Activated B cell treated with CpG ODN at 0.5 μM for 24 hours (primary cell): ENCODE measurements at regions not wholly inside any gene's neighbourhood (a gene's known extent, or its start where the extent isn't known, plus 50 kb on each side); places are given as distances from the start of the nearest gene placed in this dataset.

Source experiments
- ATAC-seq: fragments of 200-7000 bp; cut with Tn5 transposase; one replicate; pipeline ENCODE4 v1.10.0; 2021; ENCODE audit warnings: low read depth, mild to moderate bottlenecking, moderate library complexity
- CTCF ChIA-PET: fragments of 350-600 bp; sonication (Branson Sonifier 250); formaldehyde crosslinking; loops from one replicate; lab custom pipeline; 2021; ENCODE audit warnings: antibody characterized with exemption; lab: Charles Lee
- POLR2A ChIA-PET: fragments of 350-600 bp; sonication (Branson Sonifier 250); formaldehyde crosslinking; loops from one replicate; lab custom pipeline; 2021; ENCODE audit warnings: antibody characterized with exemption; lab: Charles Lee
- DNase-seq: peaks from one replicate; pipeline ENCODE4 v3.0.0; 2022
- H3K27ac Mint-ChIP-seq: one replicate; pipeline ENCODE4 v1.8.0; 2020; ENCODE audit warnings: mixed read lengths
- H3K27me3 Mint-ChIP-seq: one replicate; pipeline ENCODE4 v1.8.0; 2021; ENCODE audit warnings: mixed read lengths
- H3K36me3 Mint-ChIP-seq: one replicate; pipeline ENCODE4 v1.8.0; 2021; ENCODE audit warnings: low read depth, mixed read lengths
- H3K4me1 Mint-ChIP-seq: one replicate; pipeline ENCODE4 v1.8.0; 2021; ENCODE audit warnings: mixed read lengths
- H3K4me3 Mint-ChIP-seq: one replicate; pipeline ENCODE4 v1.8.0; 2020; ENCODE audit warnings: mild to moderate bottlenecking, mixed read lengths
- H3K9me3 Mint-ChIP-seq: one replicate; pipeline ENCODE4 v1.8.0; 2020; ENCODE audit warnings: mixed read lengths
- intact Hi-C: fragments of 100-400 bp; cut with micrococcal nuclease; formaldehyde crosslinking; loops from one replicate; pipeline ENCODE4 v1.15.1; 2024
- TF ChIP-seq, protein P1 (sequence below): fragments of 200-600 bp; IDR thresholded peaks from one replicate; pipeline ENCODE4 v1.8.0; 2022; ENCODE audit warnings: antibody characterized with exemption, mild to moderate bottlenecking

DNA sequence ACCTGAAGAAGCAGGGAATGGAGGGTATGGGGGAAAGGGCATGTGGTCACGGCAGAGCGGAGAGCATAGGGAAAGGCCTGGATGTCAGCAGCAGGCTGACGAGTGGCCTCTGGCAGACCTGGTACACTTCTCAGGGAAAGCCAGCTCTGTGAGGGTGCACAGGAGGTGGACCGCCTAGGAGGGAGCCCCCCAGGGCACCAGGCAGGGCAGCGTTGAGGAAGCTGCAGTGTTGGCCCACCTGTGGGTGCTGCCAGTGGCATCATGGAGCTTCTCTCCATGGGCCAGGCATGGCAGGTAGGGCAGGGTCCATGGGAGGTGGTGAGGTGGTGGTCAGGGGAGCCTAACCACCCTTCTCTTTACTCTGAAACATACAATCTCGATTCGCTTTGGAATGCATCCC, 143.0 kb upstream of the PITX1 start:
- intact Hi-C loops = no loop called here

DNA sequence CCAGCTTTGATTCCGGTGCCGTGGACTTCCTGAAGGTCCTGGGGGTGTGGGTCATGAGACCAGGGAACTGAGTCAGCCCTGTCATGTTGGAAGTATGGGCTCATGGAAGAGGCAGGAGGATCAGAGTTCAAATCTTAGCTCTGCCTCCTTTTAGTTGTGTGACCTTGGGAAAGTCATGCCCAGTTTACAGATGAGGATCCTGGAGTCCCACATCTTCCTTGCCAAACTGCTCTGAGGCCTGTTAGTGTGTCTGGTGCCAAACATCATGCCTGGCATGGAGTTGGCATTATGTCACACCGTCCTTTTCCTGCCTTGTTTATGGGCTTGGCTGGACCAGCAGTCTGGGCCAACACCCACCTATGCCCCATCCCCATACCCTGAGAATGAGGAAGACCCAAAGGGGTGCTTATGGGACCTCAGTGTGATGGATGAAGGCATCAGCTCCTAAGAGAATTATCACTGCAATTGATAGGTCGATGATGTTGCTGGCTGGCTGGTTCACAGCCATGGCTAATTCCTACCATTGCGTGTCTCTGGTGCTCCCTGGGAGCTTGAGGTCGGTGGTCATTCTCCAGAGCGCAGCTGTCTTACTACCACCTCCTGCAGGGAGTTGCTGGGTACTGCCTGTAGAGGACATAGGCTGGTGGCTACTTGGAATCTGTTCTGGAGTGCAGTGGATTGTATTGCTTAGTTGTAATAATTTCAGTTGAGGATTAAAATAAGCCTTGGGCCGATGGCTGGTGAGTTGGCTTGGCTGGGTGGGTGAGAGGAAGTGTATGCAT, 140.5 kb upstream of the PITX1 start:
- CTCF ChIA-PET = no interaction called here
- POLR2A ChIA-PET = no interaction called here
- Mint-ChIP-seq H3K27ac (no peak overlapping the region), H3K27me3 (peaks cover 35% of the 10 kb centered on the region), H3K9me3 (no peaks in the 10 kb centered on the region), H3K36me3 (no peaks in the 10 kb centered on the region), H3K4me3 (no peak overlapping the region), H3K4me1 (no peaks in the 10 kb centered on the region)
- intact Hi-C loops = no loop called here
- DNase-seq (no peak), ATAC-seq (no peak)
- TF ChIP-seq, protein P1, sequence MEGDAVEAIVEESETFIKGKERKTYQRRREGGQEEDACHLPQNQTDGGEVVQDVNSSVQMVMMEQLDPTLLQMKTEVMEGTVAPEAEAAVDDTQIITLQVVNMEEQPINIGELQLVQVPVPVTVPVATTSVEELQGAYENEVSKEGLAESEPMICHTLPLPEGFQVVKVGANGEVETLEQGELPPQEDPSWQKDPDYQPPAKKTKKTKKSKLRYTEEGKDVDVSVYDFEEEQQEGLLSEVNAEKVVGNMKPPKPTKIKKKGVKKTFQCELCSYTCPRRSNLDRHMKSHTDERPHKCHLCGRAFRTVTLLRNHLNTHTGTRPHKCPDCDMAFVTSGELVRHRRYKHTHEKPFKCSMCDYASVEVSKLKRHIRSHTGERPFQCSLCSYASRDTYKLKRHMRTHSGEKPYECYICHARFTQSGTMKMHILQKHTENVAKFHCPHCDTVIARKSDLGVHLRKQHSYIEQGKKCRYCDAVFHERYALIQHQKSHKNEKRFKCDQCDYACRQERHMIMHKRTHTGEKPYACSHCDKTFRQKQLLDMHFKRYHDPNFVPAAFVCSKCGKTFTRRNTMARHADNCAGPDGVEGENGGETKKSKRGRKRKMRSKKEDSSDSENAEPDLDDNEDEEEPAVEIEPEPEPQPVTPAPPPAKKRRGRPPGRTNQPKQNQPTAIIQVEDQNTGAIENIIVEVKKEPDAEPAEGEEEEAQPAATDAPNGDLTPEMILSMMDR = no peak

More for the DNA sequence above, 143.0 kb upstream of the PITX1 start:
- TF ChIP-seq, protein P1 = no peak
- CTCF ChIA-PET = no interaction called here
- Mint-ChIP-seq H3K27ac (no peak overlapping the region), H3K4me3 (no peak overlapping the region), H3K9me3 (no peaks in the 10 kb centered on the region), H3K27me3 (peaks cover 27% of the 10 kb centered on the region), H3K4me1 (no peaks in the 10 kb centered on the region), H3K36me3 (no peaks in the 10 kb centered on the region)
- POLR2A ChIA-PET = no interaction called here
- no peak for DNase-seq
- no peak for ATAC-seq

- ATAC-seq = no peak
- Mint-ChIP-seq H3K4me1 (no peaks in the 10 kb centered on the region), H3K27ac (no peak overlapping the region), H3K36me3 (no peaks in the 10 kb centered on the region), H3K9me3 (no peaks in the 10 kb centered on the region), H3K4me3 (no peak overlapping the region), H3K27me3 (peaks cover 36% of the 10 kb centered on the region)
- intact Hi-C loops = no loop called here
- DNase-seq = no peak
- ChIA-PET CTCF (no interaction called here), POLR2A (no interaction called here)
- TF ChIP-seq, protein P1 = no peak
These were observed 139.7 kb upstream of the PITX1 start for GRCh38 chr5:135173662-135174290.

- Mint-ChIP-seq H3K4me3 (no peak overlapping the region), H3K4me1 (no peaks in the 10 kb centered on the region), H3K27me3 (peaks cover 42% of the 10 kb centered on the region), H3K27ac (no peak overlapping the region), H3K36me3 (no peaks in the 10 kb centered on the region), H3K9me3 (no peaks in the 10 kb centered on the region)
- no peak for DNase-seq
- intact Hi-C loops = no loop called here
- TF ChIP-seq, protein P1 = no peak
- CTCF ChIA-PET = no interaction called here
- POLR2A ChIA-PET = no interaction called here
- no peak for ATAC-seq
These were observed 138.7 kb upstream of the PITX1 start for GRCh38 chr5:135172718-135173117.

- H3K9me3 Mint-ChIP-seq = no peaks in the 10 kb centered on the region
- peaks cover 35% of the 10 kb centered on the region for H3K27me3 Mint-ChIP-seq
- TF ChIP-seq, protein P1 = no peak
- POLR2A ChIA-PET = no interaction called here
- intact Hi-C loops = no loop called here
- ATAC-seq = no peak
- CTCF ChIA-PET = no interaction called here
- H3K36me3 Mint-ChIP-seq = no peaks in the 10 kb centered on the region
- no peak overlapping the region for H3K27ac Mint-ChIP-seq
- DNase-seq = no peak
- H3K4me3 Mint-ChIP-seq = no peak overlapping the region
- H3K4me1 Mint-ChIP-seq = no peaks in the 10 kb centered on the region
These were observed 137.3 kb upstream of the PITX1 start for GRCh38 chr5:135171336-135171735.
